ENCODE measurements at regions not wholly inside any gene's neighbourhood (a gene's known extent, or its start where the extent isn't known, plus 50 kb on each side); places are given as distances from the start of the nearest gene placed in this dataset.

DNA sequence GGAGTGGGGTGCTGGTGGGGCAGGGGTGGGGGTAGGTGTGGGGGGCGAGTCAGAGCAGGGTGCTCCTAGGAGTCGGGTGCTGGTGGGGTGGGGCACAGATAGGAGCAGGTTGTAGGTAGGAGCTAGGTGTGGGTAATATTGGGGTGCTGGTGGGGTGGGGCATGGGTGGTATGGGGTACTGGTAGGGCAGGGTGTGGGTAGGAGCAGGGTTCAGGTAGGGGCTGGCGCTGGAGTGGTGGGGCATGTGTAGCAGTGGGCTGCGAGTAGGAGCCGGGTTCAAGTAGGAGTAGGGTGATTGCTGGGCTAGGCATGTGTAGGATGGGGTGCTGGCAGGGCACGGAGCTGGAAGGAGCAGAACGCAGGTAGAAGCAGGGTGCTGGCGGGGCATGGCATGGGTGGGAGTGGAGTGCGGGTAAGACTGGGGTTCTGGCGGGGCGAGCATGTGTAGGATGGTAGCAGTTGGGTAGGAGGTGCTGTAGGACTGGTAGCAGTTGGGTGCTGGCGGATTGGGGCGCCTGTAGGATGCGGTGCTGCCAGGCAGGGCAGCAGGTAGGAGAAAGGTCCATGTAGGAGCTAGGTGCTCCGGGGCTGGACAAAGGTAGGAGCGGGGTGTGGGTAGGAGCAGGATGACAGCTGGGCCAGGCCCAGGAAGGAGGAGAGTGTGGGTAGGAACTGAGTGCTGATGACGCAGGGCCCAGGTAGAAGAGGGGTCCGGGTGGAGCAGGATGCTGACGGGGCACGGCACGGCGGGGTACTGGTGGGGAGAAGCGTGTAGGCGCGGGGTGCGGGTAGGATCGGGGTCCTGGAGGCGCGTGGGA lies 105.5 kb upstream of the SIMC1 start:
- TF ChIP-seq RFX5 (IDR thresholded peaks at IDR 0.05), result no peak
- TF ChIP-seq, protein P1, sequence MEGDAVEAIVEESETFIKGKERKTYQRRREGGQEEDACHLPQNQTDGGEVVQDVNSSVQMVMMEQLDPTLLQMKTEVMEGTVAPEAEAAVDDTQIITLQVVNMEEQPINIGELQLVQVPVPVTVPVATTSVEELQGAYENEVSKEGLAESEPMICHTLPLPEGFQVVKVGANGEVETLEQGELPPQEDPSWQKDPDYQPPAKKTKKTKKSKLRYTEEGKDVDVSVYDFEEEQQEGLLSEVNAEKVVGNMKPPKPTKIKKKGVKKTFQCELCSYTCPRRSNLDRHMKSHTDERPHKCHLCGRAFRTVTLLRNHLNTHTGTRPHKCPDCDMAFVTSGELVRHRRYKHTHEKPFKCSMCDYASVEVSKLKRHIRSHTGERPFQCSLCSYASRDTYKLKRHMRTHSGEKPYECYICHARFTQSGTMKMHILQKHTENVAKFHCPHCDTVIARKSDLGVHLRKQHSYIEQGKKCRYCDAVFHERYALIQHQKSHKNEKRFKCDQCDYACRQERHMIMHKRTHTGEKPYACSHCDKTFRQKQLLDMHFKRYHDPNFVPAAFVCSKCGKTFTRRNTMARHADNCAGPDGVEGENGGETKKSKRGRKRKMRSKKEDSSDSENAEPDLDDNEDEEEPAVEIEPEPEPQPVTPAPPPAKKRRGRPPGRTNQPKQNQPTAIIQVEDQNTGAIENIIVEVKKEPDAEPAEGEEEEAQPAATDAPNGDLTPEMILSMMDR (IDR thresholded peaks at IDR 0.05), result no peak
- no peak for TF ChIP-seq EP300 (IDR thresholded peaks at IDR 0.05)
- TF ChIP-seq, protein P2, sequence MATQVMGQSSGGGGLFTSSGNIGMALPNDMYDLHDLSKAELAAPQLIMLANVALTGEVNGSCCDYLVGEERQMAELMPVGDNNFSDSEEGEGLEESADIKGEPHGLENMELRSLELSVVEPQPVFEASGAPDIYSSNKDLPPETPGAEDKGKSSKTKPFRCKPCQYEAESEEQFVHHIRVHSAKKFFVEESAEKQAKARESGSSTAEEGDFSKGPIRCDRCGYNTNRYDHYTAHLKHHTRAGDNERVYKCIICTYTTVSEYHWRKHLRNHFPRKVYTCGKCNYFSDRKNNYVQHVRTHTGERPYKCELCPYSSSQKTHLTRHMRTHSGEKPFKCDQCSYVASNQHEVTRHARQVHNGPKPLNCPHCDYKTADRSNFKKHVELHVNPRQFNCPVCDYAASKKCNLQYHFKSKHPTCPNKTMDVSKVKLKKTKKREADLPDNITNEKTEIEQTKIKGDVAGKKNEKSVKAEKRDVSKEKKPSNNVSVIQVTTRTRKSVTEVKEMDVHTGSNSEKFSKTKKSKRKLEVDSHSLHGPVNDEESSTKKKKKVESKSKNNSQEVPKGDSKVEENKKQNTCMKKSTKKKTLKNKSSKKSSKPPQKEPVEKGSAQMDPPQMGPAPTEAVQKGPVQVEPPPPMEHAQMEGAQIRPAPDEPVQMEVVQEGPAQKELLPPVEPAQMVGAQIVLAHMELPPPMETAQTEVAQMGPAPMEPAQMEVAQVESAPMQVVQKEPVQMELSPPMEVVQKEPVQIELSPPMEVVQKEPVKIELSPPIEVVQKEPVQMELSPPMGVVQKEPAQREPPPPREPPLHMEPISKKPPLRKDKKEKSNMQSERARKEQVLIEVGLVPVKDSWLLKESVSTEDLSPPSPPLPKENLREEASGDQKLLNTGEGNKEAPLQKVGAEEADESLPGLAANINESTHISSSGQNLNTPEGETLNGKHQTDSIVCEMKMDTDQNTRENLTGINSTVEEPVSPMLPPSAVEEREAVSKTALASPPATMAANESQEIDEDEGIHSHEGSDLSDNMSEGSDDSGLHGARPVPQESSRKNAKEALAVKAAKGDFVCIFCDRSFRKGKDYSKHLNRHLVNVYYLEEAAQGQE (IDR thresholded peaks at IDR 0.05), result no peak
- no peak for TF ChIP-seq RAD21 (conservative IDR thresholded peaks at IDR 0.05 in 1 of 2, IDR thresholded peaks at IDR 0.05 in 1 of 2)
- no peak for TF ChIP-seq SMC3 (IDR thresholded peaks at IDR 0.05)
- TF ChIP-seq, protein P3, sequence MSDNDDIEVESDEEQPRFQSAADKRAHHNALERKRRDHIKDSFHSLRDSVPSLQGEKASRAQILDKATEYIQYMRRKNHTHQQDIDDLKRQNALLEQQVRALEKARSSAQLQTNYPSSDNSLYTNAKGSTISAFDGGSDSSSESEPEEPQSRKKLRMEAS (IDR thresholded peaks at IDR 0.05), result no peak
- TF ChIP-seq HOXA7 (CRISPR knock-in tag; IDR thresholded peaks at IDR 0.05), result no peak
